ENCODE measurements at regions not wholly inside any gene's neighbourhood (a gene's known extent, or its start where the extent isn't known, plus 50 kb on each side); places are given as distances from the start of the nearest gene placed in this dataset.

DNA sequence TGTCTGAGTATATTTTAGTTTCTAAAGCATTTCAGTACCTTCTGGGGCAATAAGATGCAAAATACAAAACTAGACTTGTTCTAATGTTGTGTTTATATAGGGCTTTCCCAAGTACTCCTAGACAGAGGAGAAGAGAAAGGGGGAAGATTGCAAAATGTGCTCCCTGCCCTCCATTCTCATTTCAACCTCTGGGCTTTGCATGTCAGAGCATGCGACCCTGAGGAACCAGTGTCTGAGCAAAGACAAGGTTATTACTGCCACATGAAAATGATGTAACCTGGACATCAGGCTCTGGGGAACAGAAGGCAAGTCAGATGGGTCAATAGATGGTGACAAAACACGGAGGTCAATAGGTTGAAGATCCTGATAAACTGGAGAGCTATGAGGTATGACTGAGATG lies 253.5 kb upstream of the TCF21 start:
- Mint-ChIP-seq H3K4me1 (ENCODE audit: low read depth) (no peaks in the 10 kb centered on the region), H3K4me3 (no peak overlapping the region), H3K27me3 (no peaks in the 10 kb centered on the region), H3K9me3 (peaks cover 2% of the 10 kb centered on the region), H3K27ac (no peak overlapping the region), H3K36me3 (no peaks in the 10 kb centered on the region)
- CTCF ChIA-PET: no interaction called here
- POLR2A ChIA-PET: no interaction called here
- intact Hi-C loops (cut with micrococcal nuclease): no loop called here
- no peak for DNase-seq

DNA sequence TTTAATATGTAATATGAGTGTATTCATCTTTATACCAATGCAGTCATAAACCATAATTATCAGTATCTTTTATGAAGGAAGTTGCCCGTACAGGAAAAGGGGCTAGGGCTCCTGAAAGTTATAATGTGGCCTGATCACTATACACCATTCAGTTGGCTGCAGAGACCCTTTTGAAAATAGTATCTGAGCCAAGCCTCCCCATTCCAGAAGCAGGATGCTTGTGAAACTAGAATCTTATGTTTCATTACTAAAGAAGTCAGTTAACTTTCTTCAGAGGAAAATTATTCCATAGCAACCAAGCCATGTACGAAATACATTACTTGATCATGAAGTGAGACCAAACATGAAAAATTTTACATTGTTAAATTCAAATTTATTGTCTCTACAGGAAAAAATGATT lies 251.5 kb upstream of the TCF21 start:
- intact Hi-C loops (cut with micrococcal nuclease): no loop called here
- no peak overlapping the region for H3K4me3 Mint-ChIP-seq
- ChIA-PET CTCF (no interaction called here), POLR2A (no interaction called here)
- H3K27ac Mint-ChIP-seq: no peak overlapping the region
- no peak for DNase-seq
- no peaks in the 10 kb centered on the region for H3K4me1 Mint-ChIP-seq (ENCODE audit: low read depth)
- no peaks in the 10 kb centered on the region for H3K27me3 Mint-ChIP-seq
- peaks cover 2% of the 10 kb centered on the region for H3K9me3 Mint-ChIP-seq
- H3K36me3 Mint-ChIP-seq: no peaks in the 10 kb centered on the region

- no peaks in the 10 kb centered on the region for H3K4me1 Mint-ChIP-seq (ENCODE audit: low read depth)
- no peak overlapping the region for H3K27ac Mint-ChIP-seq
- no peaks in the 10 kb centered on the region for H3K27me3 Mint-ChIP-seq
- H3K4me3 Mint-ChIP-seq: no peak overlapping the region
- no peak for DNase-seq
- CTCF ChIA-PET: no interaction called here
- POLR2A ChIA-PET: no interaction called here
- intact Hi-C loops (cut with micrococcal nuclease): no loop called here
- H3K9me3 Mint-ChIP-seq: peaks cover 2% of the 10 kb centered on the region
- no peaks in the 10 kb centered on the region for H3K36me3 Mint-ChIP-seq
Observed at GRCh38 chr6:133637874-133638273, 251.0 kb upstream of the TCF21 start.

- no peak overlapping the region for H3K27ac Mint-ChIP-seq
- POLR2A ChIA-PET: no interaction called here
- intact Hi-C loops (cut with micrococcal nuclease): no loop called here
Observed at GRCh38 chr6:133641104-133641503, 247.8 kb upstream of the TCF21 start.

DNA sequence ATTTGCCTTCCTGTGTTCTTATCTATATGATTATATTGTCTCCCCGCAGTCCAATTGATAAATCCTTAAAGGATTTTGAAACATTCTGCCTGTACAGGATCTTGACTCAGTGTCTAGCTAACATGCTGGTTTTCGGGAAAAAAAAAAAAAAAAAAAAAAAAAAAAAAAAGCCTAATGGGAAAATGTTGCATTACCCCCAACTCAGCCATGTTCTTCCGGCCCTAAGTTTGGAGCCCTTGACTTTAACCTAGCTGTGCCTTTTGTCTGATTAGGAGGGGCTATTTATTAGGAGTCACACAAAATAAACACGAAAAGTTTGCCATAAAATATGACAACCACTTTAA lies 244.4 kb upstream of the TCF21 start:
- Mint-ChIP-seq H3K4me1 (ENCODE audit: low read depth) (no peaks in the 10 kb centered on the region), H3K4me3 (no peak overlapping the region), H3K27me3 (no peaks in the 10 kb centered on the region), H3K9me3 (no peaks in the 10 kb centered on the region), H3K27ac (no peak overlapping the region), H3K36me3 (no peaks in the 10 kb centered on the region)
- DNase-seq: no peak
- POLR2A ChIA-PET: no interaction called here
- CTCF ChIA-PET: no interaction called here
- intact Hi-C loops (cut with micrococcal nuclease): no loop called here

More at GRCh38 chr6:133641104-133641503, 247.8 kb upstream of the TCF21 start:
- CTCF ChIA-PET: no interaction called here
- Mint-ChIP-seq H3K4me1 (ENCODE audit: low read depth) (no peaks in the 10 kb centered on the region), H3K27me3 (no peaks in the 10 kb centered on the region), H3K36me3 (no peaks in the 10 kb centered on the region), H3K4me3 (no peak overlapping the region), H3K9me3 (peaks cover 2% of the 10 kb centered on the region)
- no peak for DNase-seq

- Mint-ChIP-seq H3K4me3 (no peak overlapping the region), H3K9me3 (no peaks in the 10 kb centered on the region), H3K27ac (no peak overlapping the region), H3K27me3 (no peaks in the 10 kb centered on the region), H3K36me3 (no peaks in the 10 kb centered on the region), H3K4me1 (ENCODE audit: low read depth) (no peaks in the 10 kb centered on the region)
- ChIA-PET POLR2A (no interaction called here), CTCF (no interaction called here)
- DNase-seq: no peak
- intact Hi-C loops (cut with micrococcal nuclease): no loop called here
Observed at GRCh38 chr6:133644892-133645619, 243.9 kb upstream of the TCF21 start.

DNA sequence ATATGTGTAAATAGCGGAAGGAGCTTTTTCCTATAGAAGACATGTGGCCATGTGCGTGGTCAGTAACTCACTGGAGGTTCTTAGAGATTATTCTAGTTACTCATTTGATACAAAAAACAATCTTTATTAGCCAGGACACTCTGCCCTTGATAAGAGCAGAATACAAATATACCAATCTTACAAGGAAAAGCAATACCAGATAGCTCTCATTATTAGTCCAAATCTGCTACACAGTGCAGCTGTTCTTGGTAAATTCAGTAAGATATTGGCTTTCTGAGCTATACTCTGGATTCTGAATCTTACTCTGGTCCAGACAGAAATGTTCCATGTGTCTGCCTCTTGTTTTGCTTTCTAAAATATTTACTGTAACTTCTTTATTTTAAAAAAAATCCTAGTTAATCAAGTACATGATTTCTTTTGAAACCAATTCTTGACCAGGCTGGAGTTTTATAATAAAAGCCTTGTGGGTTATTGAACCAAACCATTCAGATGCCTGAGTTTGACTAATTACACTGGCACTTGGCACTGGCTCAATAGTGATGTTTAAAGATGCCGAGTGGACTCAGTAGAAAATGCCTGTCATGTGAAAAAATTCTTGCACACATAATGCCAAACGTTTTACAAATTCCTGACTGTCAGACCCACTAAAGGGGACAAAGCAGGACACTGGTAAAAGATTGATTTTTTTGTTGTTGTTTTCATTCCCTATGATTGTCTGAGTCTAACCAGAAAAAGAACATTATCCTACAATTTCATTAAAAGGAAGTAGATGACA lies 242.8 kb upstream of the TCF21 start:
- DNase-seq: no peak
- Mint-ChIP-seq H3K27me3 (no peaks in the 10 kb centered on the region), H3K9me3 (no peaks in the 10 kb centered on the region), H3K27ac (no peak overlapping the region), H3K4me3 (no peak overlapping the region), H3K4me1 (ENCODE audit: low read depth) (no peaks in the 10 kb centered on the region), H3K36me3 (no peaks in the 10 kb centered on the region)
- ChIA-PET CTCF (no interaction called here), POLR2A (no interaction called here)
- intact Hi-C loops (cut with micrococcal nuclease): no loop called here

DNA sequence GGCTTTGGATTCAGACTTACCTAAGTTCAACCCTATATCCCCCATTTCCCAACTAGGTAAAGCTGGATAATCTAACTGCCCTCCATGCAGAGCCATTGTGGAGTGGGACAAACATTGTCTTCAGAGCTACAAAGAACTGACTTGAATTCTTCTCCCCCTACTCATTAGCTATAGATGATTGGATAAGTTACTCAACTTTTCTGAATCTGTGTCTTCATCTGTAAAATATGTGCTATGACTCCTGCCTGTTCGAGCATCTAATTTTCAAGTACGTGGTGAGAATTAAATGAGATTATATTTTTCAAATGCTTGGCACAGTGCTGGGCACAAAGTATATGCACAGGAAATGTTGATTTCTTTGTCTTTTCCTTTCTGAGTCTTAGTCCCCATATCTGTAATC lies 240.3 kb upstream of the TCF21 start:
- ChIA-PET CTCF (no interaction called here), POLR2A (no interaction called here)
- H3K9me3 Mint-ChIP-seq: no peaks in the 10 kb centered on the region
- intact Hi-C loops (cut with micrococcal nuclease): no loop called here
- no peak for DNase-seq
- H3K4me3 Mint-ChIP-seq: no peak overlapping the region
- H3K27ac Mint-ChIP-seq: no peak overlapping the region
- no peaks in the 10 kb centered on the region for H3K27me3 Mint-ChIP-seq
- no peaks in the 10 kb centered on the region for H3K4me1 Mint-ChIP-seq (ENCODE audit: low read depth)
- H3K36me3 Mint-ChIP-seq: no peaks in the 10 kb centered on the region

- no peak overlapping the region for H3K4me3 Mint-ChIP-seq
- intact Hi-C loops (cut with micrococcal nuclease): no loop called here
Observed at GRCh38 chr6:133671376-133671775, 217.5 kb upstream of the TCF21 start.

GRCh38 chr6:133673056-133673455 lies 215.9 kb upstream of the TCF21 start:
- Mint-ChIP-seq H3K9me3 (no peaks in the 10 kb centered on the region), H3K4me1 (ENCODE audit: low read depth) (no peaks in the 10 kb centered on the region), H3K27ac (no peak overlapping the region), H3K4me3 (no peak overlapping the region), H3K27me3 (no peaks in the 10 kb centered on the region), H3K36me3 (no peaks in the 10 kb centered on the region)
- CTCF ChIA-PET: no interaction called here
- POLR2A ChIA-PET: no interaction called here
- intact Hi-C loops (cut with micrococcal nuclease): no loop called here
- DNase-seq: no peak

More at GRCh38 chr6:133671376-133671775, 217.5 kb upstream of the TCF21 start:
- DNase-seq: no peak
- no peaks in the 10 kb centered on the region for H3K4me1 Mint-ChIP-seq (ENCODE audit: low read depth)
- H3K9me3 Mint-ChIP-seq: no peaks in the 10 kb centered on the region
- CTCF ChIA-PET: no interaction called here
- no peaks in the 10 kb centered on the region for H3K36me3 Mint-ChIP-seq
- H3K27ac Mint-ChIP-seq: no peak overlapping the region
- H3K27me3 Mint-ChIP-seq: no peaks in the 10 kb centered on the region
- POLR2A ChIA-PET: no interaction called here

DNA sequence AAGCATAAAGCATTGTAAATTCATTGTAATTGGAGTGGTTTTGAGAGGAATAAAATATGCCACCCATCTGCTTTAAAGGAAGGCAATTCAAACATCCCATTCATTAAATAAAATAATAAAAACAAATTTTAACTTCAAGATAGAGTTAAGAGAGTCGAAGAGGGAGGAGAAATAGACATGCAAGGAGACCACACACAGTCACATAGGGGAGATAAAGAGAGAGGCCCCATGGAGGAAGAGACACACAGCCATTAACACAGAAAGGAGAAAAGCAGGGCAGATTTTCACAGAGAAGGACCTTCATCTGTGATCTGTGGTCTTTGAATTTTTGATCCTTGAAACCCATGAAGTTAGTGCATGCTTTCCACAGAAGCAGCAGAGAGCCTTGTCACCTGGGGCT lies 214.3 kb upstream of the TCF21 start:
- CTCF ChIA-PET: no interaction called here

GRCh38 chr6:133680994-133681393 lies 207.9 kb upstream of the TCF21 start:
- H3K4me1 Mint-ChIP-seq (ENCODE audit: low read depth): no peaks in the 10 kb centered on the region
- ChIA-PET POLR2A (no interaction called here), CTCF (no interaction called here)
- H3K27ac Mint-ChIP-seq: no peak overlapping the region
- no peak for DNase-seq
- no peaks in the 10 kb centered on the region for H3K27me3 Mint-ChIP-seq
- no peaks in the 10 kb centered on the region for H3K9me3 Mint-ChIP-seq
- H3K36me3 Mint-ChIP-seq: no peaks in the 10 kb centered on the region
- intact Hi-C loops (cut with micrococcal nuclease): no loop called here
- no peak overlapping the region for H3K4me3 Mint-ChIP-seq

More for the DNA sequence above, 214.3 kb upstream of the TCF21 start:
- no peaks in the 10 kb centered on the region for H3K4me1 Mint-ChIP-seq (ENCODE audit: low read depth)
- no peaks in the 10 kb centered on the region for H3K9me3 Mint-ChIP-seq
- intact Hi-C loops (cut with micrococcal nuclease): no loop called here
- POLR2A ChIA-PET: no interaction called here
- H3K4me3 Mint-ChIP-seq: no peak overlapping the region
- H3K27ac Mint-ChIP-seq: no peak overlapping the region
- no peak for DNase-seq
- H3K27me3 Mint-ChIP-seq: no peaks in the 10 kb centered on the region
- H3K36me3 Mint-ChIP-seq: no peaks in the 10 kb centered on the region

- CTCF ChIA-PET: no interaction called here
- Mint-ChIP-seq H3K27ac (no peak overlapping the region), H3K36me3 (no peaks in the 10 kb centered on the region), H3K27me3 (no peaks in the 10 kb centered on the region), H3K4me1 (ENCODE audit: low read depth) (no peaks in the 10 kb centered on the region), H3K4me3 (no peak overlapping the region), H3K9me3 (no peaks in the 10 kb centered on the region)
- intact Hi-C loops (cut with micrococcal nuclease): no loop called here
- no peak for DNase-seq
- POLR2A ChIA-PET: no interaction called here
Observed at GRCh38 chr6:133681891-133682290, 207.0 kb upstream of the TCF21 start.

Data from activated CD4-positive, alpha-beta memory T cell treated with anti-CD3 and anti-CD28 coated beads for 36 hours (primary cell).